ENCODE measurements at regions not wholly inside any gene's neighbourhood (a gene's known extent, or its start where the extent isn't known, plus 50 kb on each side); places are given as distances from the start of the nearest gene placed in this dataset.

- TF ChIP-seq CTCF (IDR thresholded peaks at IDR 0.05) (no peak), POLR2AphosphoS5 (IDR thresholded peaks at IDR 0.05) (no peak)
These were observed 101.3 kb upstream of the MAN2A1 start for GRCh38 chr5:109588281-109589035.

All from suprapubic skin (tissue), 3 donors.